GM21367 (cell line): ENCODE measurements at regions not wholly inside any gene's neighbourhood (a gene's known extent, or its start where the extent isn't known, plus 50 kb on each side); places are given as distances from the start of the nearest gene placed in this dataset.

ENCODE experiments used
- ATAC-seq: cut with Tn5 transposase; IDR thresholded peaks from one replicate; pipeline ENCODE4 v1.9.1; 2021; ENCODE audit not compliant: unreplicated experiment

DNA sequence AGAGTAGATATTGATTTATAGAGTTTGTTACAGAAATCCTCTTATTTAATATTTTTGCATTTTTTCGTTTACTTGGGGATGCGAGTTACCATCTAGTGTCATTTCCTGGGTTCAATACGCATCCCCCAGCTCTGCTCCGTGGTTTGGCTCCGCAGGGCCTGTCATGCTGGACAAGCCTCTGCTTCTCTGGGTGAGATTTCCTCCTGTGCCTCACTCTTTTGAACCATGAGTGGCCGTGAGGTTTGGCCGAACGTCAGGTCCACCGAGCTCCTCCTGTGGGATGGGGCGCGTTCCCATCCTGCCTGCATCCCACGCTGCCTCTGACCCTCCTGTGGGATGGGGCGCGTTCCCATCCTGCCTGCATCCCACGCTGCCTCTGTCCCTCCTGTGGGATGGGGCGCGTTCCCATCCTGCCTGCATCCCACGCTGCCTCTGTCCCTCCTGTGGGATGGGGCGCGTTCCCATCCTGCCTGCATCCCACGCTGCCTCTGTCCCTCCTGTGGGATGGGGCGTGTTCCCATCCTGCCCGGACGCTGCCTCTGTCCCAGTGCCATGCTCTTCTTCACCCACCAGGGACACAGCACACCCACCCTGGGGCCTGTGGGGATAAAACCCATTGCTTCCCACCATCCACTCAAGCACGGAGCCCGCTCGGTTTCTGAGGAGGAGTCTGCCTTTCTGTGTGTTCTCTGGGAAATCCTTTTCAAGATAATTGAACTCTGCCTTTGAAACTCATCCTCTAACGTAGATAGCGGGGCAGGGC, 506.8 kb downstream of the BRD1 start:
- no peak for ATAC-seq

GRCh38 chr22:49317369-49317768, 510.3 kb downstream of the BRD1 start:
- no peak for ATAC-seq

DNA sequence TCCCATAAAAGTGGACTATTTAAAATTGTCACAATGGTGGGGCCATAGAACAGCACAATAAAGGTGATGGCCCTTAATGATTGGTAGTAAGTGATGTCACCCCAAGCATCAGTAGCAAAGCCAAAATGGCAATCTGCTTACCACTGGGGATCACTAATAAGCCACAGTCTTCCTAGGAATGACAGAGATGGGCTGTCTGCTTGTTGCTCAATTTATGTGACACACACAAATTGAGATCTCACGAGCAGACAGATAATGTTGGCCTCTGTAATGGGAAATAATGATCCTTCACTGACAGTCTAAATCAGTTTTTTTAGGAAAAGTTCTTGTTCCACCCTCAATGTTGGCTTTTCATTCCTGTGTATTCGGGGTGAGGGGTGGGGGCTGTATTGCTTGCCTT, 515.1 kb downstream of the BRD1 start:
- no peak for ATAC-seq

GRCh38 chr22:49310354-49310753, 517.3 kb downstream of the BRD1 start:
- no peak for ATAC-seq

DNA sequence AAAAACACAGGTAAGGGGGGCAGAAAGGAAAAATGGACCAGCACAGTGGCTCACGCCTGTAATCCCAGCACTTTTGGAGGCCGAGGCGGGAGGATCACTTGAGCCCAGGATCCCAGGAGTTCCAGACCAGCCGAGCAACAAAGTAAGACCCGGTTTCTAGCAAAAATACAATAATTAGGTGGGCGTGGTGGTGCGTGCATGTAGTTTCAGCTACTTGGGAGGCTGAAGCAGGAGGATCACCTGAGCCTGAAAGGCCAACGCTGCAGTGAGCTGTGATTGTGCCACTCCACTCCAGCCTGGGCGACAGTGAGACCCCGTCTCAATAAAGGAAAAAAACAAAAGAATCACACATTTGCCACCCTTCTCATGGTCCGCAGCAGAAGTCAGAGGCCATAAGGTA, 519.4 kb downstream of the BRD1 start:
- no peak for ATAC-seq

DNA sequence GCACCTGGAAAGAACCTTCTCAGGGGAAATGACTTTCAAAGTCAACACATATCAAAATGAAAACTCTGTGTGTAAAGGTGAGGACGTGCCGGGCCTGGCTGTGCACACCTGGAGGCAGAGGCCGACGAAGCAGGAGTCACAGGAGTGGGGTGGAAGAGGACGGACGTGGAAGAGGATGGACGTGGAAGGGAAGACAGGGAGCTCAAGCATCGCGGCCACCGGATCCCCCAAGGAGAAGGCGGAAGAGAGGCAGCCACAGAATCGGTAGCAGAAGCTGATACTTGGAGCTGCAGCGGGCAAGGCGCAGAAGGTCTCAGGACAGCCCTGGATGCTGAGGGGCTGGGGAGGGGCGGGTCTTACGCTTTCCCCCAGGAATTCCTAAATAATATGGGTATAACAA, 519.8 kb downstream of the BRD1 start:
- ATAC-seq = no peak

DNA sequence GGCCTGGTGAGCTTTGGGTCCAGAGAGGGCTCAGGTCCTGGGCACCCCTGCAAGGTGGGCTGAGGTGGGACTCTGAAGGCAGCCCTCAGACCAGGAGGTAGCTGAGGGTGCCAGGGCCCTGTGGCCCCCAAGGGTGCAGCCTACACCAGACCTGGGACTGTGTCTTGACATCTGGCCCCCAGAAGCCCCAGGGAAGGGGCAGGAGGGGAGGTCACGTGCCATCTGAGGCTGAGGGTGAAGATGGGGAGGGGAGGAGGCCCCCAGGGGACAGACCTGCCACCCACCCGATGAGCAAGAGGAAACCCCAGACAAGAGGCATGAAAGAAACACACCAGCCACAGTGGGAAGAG, 520.2 kb downstream of the BRD1 start:
- no peak for ATAC-seq

- ATAC-seq = no peak
Observed at GRCh38 chr22:49306632-49307480, 520.8 kb downstream of the BRD1 start.

DNA sequence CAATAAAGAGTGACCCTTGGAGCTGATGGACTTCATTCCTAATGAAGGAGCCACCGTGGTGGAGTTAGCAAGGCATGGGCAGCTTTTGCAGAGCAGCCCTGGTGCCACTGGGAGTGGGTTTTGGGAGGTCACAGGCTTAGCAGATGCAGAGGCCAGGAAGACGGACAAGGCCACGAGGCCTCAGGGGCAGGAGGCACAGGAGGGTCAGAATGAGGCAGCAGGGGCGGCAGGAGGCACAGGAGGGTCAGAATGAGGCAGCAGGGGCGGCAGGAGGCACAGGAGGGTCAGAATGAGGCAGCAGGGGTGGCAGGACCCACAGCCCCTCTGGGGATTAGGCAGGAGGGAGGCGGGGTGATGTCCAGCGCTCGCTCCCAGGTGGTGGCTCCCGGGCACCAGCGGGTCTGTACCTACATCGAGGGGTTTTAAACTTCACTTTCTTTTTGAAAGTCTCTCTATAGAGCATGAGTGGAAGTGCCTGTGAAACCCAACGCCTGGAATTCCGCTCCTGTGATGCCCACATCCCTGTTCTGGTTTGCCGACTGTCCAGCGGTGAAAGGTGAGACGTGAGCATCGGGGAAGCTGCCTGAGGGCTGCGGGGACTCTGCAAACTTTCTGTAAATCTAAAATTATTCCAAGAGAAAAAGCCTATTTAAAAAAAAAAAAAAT, 521.6 kb downstream of the BRD1 start:
- no peak for ATAC-seq

DNA sequence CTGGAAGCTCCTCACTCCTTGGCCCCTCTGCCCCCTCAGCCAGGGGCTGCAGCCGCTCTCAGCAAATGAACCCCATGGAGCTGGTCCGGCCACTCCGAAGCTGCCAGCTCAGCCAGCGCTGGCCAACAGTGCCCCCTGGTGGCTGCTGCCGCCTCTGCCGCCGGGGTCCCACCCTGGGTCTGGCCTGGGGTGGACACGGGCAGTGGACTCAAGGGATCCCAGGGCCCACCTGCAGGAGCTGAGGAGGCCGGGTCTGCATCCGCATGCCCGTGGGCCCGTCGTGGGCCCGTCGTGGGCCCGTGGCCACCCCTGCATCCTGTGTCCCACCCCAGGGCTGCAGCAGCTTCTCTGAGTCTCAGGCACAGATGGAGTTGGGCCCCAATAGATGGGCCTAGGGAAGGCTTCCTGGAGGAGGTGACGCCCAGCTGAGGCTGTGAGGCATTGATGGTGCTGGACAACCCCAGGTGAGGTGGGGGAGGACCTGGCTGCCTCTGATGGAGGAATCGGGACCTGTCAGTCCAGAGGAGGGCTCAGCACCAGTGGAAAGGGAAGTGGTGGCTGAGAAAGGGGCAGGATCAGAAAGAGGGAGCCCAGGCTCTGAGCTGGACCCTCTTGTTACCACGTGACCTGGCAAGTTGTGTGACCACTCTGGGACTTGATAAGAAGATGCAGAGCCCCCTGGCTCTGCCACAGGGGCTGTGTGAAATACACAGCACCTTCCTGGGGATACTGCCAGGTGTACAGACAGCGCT, 522.3 kb downstream of the BRD1 start:
- no peak for ATAC-seq

- ATAC-seq = no peak
Observed at GRCh38 chr22:49303781-49304461, 523.8 kb downstream of the BRD1 start.

DNA sequence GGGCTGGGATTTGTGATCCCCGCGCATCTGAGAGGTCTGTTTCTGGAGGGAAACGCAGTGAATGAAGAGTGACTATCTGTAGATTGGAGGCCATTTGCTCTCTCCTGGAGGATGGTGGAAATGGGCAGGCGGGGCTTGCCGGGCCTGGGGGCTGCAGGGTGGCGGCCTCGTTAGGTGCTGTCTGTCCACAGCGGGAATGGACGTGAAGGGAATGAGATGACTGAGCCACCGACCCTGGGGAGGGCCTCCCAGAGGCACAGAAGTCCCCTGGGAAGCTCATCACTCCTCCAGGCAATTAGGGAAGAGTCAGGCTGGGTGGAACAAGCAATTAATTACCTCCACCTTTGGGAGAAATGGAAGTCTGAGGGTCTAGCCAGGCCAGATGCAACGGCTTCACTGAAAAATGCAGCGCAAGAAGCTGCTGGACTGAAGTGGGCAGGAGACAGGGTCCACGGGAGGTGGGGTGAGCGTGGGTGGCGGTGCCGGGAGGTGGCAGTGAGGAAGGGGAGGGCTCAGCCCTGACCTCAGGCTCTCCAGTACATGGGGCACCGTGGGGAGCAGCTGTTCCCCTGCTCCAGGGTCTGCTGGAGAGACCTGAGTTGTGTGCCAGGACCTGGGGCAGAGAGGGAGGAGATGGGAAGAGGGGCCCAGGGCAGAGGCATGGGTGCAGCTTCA, 524.5 kb downstream of the BRD1 start:
- no peak for ATAC-seq

GRCh38 chr22:49302530-49302929, 525.1 kb downstream of the BRD1 start:
- ATAC-seq = no peak

- ATAC-seq = no peak
Observed at GRCh38 chr22:49302150-49302460, 525.6 kb downstream of the BRD1 start.

- ATAC-seq = no peak
Observed at GRCh38 chr22:49301398-49302149, 526.1 kb downstream of the BRD1 start.

- no peak for ATAC-seq
Observed at GRCh38 chr22:49300951-49301397, 526.7 kb downstream of the BRD1 start.

DNA sequence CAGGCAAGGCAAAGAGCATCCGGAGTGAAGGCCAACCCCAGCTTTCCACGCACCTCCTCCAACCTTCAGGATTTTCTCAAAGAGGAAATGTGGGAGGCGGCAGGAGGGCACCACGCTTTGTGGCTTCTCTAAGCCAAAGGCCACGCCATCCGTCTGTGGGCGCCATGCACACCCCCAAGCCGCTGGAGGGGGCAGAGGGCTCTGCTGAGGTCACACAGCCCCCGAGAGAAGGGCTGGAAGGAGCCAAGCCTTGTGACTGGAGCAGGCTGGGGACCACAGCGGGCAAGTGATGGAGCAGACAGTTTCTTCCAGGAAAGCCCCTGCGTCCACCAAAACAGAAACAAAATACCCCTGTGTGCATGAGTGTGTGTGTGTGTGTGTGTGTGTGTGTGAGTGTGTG, 527.4 kb downstream of the BRD1 start:
- no peak for ATAC-seq

DNA sequence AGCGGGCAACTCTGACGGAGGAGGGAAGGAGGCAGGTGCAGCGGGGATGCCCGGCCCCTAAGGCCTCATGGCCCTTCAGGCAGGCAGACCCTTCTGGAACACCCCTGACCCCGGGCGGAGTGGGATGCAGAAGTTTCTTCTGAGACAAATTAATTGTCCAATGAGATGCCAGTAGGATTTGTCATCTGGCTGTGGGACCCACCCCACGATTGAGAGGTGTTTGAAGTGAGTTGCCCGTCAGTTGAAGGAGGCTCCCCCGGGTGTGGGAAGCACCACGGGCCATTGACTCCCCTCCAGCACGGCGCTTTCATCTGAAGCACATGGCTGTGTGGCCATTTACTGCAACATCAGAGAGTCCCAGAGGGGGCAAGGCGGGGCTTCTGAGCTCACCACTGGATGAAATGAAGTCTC, 527.8 kb downstream of the BRD1 start:
- ATAC-seq = no peak
